ENCODE measurements at regions not wholly inside any gene's neighbourhood (a gene's known extent, or its start where the extent isn't known, plus 50 kb on each side); places are given as distances from the start of the nearest gene placed in this dataset.

DNA sequence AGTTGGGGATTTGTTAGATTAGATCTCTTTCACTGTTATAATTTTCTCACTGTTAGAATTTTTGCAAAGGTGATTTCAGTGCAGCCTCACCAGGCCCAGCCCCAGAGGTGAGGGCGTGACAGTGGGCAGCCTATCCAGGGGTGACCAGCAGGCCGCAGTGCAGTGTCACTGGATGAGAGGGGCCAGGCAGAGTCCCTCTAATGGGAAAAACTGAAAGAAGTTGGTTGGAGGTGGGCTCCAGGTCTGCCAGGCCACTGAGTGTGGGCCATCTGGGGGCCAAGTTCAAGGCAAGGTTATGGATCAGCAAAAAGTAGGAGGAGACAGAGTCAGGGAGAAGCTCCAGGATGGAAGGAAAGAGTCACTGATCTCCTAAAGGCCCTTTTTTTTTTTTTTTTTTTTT is 90.5 kb upstream of the SDK1 start:
- no peak overlapping the region for H3K4me3 Mint-ChIP-seq
- Histone ChIP-seq H3K4me1 (ENCODE audit: control insufficient read depth, insufficient read depth, low read length) (no peaks in the 10 kb centered on the region), H3K27ac (ENCODE audit: low read length) (no peak overlapping the region), H3K4me3 (ENCODE audit: low read length) (no peak overlapping the region), H3K36me3 (ENCODE audit: control insufficient read depth, insufficient read depth, low read length) (no peaks in the 10 kb centered on the region), H3K27me3 (ENCODE audit: control insufficient read depth, insufficient read depth, low read length) (no peaks in the 10 kb centered on the region), H3K9me3 (ENCODE audit: control insufficient read depth, insufficient read depth, low read length) (no peaks in the 10 kb centered on the region)
- no peak overlapping the region for H3K27ac Mint-ChIP-seq
- no peaks in the 10 kb centered on the region for H3K9me3 Mint-ChIP-seq
- DNase-seq: peak in 1 of 2 donors; percentile 9
- H3K4me1 Mint-ChIP-seq: no peaks in the 10 kb centered on the region
- intact Hi-C loops (cut with micrococcal nuclease): no loop called here
- H3K36me3 Mint-ChIP-seq: no peaks in the 10 kb centered on the region
- TF ChIP-seq, protein P1, sequence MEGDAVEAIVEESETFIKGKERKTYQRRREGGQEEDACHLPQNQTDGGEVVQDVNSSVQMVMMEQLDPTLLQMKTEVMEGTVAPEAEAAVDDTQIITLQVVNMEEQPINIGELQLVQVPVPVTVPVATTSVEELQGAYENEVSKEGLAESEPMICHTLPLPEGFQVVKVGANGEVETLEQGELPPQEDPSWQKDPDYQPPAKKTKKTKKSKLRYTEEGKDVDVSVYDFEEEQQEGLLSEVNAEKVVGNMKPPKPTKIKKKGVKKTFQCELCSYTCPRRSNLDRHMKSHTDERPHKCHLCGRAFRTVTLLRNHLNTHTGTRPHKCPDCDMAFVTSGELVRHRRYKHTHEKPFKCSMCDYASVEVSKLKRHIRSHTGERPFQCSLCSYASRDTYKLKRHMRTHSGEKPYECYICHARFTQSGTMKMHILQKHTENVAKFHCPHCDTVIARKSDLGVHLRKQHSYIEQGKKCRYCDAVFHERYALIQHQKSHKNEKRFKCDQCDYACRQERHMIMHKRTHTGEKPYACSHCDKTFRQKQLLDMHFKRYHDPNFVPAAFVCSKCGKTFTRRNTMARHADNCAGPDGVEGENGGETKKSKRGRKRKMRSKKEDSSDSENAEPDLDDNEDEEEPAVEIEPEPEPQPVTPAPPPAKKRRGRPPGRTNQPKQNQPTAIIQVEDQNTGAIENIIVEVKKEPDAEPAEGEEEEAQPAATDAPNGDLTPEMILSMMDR (IDR thresholded peaks at IDR 0.05): no peak
- 85% methylated on average over 2 of the region's 2 CpGs for WGBS (ENCODE audit: insufficient coverage)
- no peak for ATAC-seq
- H3K27me3 Mint-ChIP-seq (ENCODE audit: low read depth in 2 of 2): peaks cover 0 to 5% of the 10 kb centered on the region in 2 donors

DNA sequence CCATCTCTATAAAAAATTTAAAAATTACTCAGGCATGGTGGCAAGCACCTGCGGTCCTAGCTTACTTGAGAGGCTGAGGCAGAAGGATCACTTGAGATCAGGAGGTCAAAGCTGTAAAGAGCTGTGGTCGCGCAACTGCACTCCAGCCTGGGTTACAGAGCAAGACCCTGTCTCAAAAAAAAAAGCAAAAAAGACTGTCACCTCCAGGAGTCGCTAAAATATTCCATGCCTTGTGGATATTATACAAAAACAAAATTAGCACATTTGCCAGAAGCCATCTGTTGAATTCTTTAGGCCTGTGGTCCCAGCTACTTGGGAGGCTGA is 87.0 kb upstream of the SDK1 start:
- Histone ChIP-seq H3K4me1 (ENCODE audit: control insufficient read depth, insufficient read depth, low read length) (no peaks in the 10 kb centered on the region), H3K27me3 (ENCODE audit: control insufficient read depth, insufficient read depth, low read length) (no peaks in the 10 kb centered on the region), H3K36me3 (ENCODE audit: control insufficient read depth, insufficient read depth, low read length) (no peaks in the 10 kb centered on the region), H3K27ac (ENCODE audit: low read length) (no peak overlapping the region), H3K4me3 (ENCODE audit: low read length) (no peak overlapping the region), H3K9me3 (ENCODE audit: control insufficient read depth, insufficient read depth, low read length) (no peaks in the 10 kb centered on the region)
- no peak overlapping the region for H3K27ac Mint-ChIP-seq
- intact Hi-C loops (cut with micrococcal nuclease): no loop called here
- H3K4me3 Mint-ChIP-seq: no peak overlapping the region
- H3K4me1 Mint-ChIP-seq: peaks cover 0 to 5% of the 10 kb centered on the region in 2 donors
- WGBS (ENCODE audit: insufficient coverage): 97% methylated on average over 4 of the region's 4 CpGs
- no peaks in the 10 kb centered on the region for H3K9me3 Mint-ChIP-seq
- H3K27me3 Mint-ChIP-seq (ENCODE audit: low read depth in 2 of 2): peaks cover 6 to 17% of the 10 kb centered on the region in 2 donors
- TF ChIP-seq, protein P1 (IDR thresholded peaks at IDR 0.05): no peak
- ATAC-seq: no peak
- H3K36me3 Mint-ChIP-seq: no peaks in the 10 kb centered on the region
- DNase-seq: no peak

DNA sequence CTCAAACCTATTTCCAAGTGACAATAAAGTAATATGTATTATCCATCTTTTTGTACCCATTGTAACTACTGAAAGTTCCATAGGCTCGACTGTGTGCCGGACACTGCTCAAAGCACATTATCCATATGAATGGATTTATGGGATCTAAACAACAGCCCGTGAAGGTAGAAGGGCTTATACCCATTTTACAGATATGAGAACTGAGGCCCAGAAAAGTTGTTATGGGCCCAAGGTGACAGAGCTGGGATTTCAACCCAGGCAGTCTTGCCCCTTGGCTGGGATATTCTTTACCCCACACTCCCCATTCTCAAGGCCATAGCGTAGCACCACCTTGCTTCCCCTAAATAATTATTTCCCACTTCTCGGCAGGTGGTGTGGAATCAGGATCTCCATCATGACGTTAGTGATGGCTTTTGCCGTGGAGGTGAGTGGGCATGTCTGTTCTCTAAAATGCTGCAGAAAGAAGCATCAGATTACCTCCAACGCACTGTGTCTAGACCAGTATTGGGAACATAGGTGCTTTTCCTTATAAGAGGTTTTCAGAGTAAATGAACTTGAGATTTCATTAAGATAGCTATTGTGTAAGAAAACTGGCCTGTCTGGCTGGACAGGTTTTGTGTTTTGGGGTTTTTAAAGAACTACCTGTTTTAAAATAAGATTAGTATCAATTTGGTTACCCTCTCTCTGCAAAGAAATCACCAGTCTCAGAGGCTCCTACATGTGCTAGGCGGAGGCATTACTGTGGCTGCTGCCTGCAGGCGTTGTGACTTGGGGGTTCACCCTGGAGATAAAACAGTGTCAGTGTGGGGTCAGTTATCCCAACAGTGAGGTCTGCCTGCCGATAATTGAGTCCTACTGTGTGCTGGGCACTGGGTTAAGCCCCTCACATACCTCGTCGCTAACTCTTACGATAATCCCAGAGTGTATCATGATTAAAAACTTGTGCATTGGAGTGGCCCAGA is 85.1 kb upstream of the SDK1 start:
- H3K36me3 Mint-ChIP-seq: no peaks in the 10 kb centered on the region
- intact Hi-C loops (cut with micrococcal nuclease): no loop called here

More for the DNA sequence above, 85.1 kb upstream of the SDK1 start:
- no peaks in the 10 kb centered on the region for H3K27me3 ChIP-seq (ENCODE audit: control insufficient read depth, insufficient read depth, low read length)
- WGBS (ENCODE audit: insufficient coverage): 93% methylated on average over 14 of the region's 14 CpGs
- H3K4me1 ChIP-seq (ENCODE audit: control insufficient read depth, insufficient read depth, low read length): no peaks in the 10 kb centered on the region
- ATAC-seq (no peak), DNase-seq (no peak)
- no peaks in the 10 kb centered on the region for H3K9me3 ChIP-seq (ENCODE audit: control insufficient read depth, insufficient read depth, low read length)
- no peaks in the 10 kb centered on the region for H3K9me3 Mint-ChIP-seq
- no peak overlapping the region for H3K27ac Mint-ChIP-seq
- H3K27me3 Mint-ChIP-seq (ENCODE audit: low read depth in 2 of 2): peaks cover 10 to 30% of the 10 kb centered on the region in 2 donors
- no peak overlapping the region for H3K27ac ChIP-seq (ENCODE audit: low read length)
- no peak overlapping the region for H3K4me3 ChIP-seq (ENCODE audit: low read length)
- H3K4me3 Mint-ChIP-seq: no peak overlapping the region
- TF ChIP-seq, protein P1 (IDR thresholded peaks at IDR 0.05): no peak
- H3K4me1 Mint-ChIP-seq: peaks cover 0 to 5% of the 10 kb centered on the region in 2 donors
- no peaks in the 10 kb centered on the region for H3K36me3 ChIP-seq (ENCODE audit: control insufficient read depth, insufficient read depth, low read length)

All from natural killer cell (primary cell).